Glomerular visceral epithelial cell (primary cell): ENCODE measurements at regions not wholly inside any gene's neighbourhood (a gene's known extent, or its start where the extent isn't known, plus 50 kb on each side); places are given as distances from the start of the nearest gene placed in this dataset.

Source experiments
- DNase-seq: peaks from one replicate; pipeline ENCODE4 v3.0.0-alpha.2; 2016; ENCODE audit errors: extremely low spot score

DNA sequence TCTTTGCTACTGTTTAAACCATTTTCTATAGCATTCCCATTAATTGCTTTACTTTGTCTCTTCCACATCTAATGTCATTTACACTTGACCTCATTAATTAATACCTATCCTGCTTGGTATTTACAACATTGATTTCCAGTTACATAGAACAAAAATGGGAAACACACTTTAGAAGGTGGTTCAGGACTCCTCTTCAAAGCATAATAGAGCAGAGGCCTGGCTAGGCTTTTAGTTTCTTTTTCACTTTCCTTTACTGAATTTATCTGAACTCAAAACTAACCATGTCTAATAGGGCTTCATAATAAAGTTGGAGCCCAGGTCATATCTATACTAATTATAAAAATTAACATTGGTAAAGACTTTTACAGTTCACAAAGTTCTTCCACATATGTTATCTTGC is 648.0 kb upstream of the KIRREL3 start:
- no peak for DNase-seq

DNA sequence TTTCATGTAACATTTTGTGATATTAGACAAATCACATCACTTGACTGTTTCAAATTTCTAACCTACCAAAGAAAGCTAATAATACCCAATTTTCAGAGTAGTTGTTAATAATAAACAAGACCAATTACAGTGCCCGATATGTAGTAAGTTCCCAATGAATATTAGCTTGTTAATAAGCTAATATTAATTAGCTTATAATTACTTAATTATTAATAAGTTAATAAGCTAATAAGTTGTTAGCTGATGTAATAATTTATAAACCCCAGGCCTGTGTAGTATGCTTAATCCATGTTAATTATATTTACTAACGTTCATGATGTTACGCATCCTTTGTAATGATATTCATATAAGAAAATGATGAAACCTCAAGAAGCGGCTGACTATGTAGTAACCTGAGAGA is 643.8 kb upstream of the KIRREL3 start:
- DNase-seq = no peak

DNA sequence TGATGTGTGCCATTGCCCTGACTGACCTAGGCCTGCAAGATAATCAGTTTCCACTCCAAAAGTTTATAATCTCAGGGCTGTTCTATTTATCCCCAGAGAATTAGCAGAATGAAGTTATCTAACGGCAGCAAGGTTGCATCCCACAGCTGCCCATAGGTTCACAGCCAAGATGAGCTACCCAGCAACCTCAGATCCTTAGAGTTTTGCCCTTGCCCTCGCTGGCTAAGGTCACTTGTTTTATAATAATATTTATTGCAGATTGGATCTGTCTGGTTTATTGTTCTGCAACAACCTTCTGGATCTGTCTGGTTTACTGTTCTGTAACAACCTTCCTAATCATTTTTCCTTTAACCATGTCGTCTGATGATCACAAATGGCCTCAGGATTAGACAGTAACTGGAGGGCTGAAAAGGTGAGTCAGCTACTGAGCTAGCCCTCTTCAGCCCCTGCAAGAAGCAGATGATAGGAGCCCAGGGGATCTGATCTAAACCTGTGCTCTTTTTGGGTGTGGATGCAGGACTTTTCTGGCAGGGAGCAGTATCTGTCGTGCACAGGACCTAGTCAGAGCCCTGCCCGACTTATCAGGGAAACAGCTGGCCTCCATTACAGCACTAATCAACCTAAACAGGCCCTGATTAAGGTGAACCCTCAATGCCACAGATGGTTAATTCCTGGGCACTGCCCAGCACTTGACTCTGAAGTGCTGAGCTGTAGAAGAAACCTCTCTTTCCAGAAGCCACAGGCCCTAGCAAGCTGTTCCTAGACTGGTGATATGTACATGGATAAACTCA is 642.9 kb upstream of the KIRREL3 start:
- DNase-seq = no peak

DNA sequence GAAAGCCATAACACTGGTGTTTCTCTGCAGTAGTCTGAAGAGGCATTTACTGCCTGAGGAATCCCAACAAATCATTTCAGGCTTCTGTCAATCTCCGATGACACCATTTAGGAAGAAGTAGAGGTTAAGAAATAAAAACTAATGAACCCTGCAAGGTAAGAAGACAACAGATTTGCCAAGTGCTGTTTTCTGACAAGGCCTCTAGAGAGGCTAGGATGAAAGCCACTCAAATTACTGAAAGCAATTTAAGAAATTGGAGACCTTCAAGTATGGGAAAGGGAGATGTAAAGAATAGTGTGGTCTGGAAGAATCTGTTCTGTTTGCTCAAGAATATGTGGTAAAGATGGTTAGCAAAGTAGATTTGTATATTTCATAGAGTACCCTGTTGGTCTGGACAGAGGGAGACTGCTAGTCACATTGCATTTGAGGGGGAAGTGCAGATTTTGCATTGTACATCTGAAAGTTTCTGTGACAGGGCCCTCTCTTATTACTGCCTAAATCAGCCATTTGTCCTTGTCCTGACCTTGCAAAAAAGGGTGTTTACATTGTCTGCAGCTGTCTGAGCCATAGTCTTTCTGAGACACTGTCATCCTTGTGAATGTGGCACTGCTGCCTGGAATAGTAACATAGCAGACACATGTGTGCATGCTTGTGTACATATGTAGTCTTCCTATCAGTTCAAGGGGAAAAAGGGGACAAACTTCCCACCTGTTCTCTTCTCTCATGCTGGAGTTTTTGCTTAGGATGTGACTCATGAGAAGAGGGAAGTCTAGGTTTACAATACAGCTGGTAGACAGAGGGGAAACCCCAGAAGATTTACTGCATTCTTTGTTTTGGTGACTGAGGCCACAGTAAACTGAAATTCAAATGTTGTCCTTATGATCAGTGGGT is 640.2 kb upstream of the KIRREL3 start:
- no peak for DNase-seq

DNA sequence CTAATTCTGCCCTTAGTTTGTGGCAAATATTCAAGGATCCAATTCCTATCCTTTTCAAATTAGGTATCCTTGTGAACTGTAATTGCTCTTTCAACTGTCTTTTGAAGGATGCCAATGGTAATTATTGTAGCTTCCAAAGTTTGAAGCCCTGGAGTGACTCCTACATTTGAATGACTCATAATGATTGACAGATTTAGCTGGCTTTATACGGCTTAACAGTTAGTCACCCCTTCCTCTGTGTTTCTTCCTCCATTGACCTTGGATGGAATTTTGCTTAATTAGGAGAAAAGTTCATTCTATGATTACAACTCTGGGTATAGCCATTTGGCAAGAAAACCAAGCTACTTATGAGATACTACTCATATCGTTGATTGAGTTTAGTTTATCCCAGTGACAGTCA is 639.3 kb upstream of the KIRREL3 start:
- DNase-seq = no peak

DNA sequence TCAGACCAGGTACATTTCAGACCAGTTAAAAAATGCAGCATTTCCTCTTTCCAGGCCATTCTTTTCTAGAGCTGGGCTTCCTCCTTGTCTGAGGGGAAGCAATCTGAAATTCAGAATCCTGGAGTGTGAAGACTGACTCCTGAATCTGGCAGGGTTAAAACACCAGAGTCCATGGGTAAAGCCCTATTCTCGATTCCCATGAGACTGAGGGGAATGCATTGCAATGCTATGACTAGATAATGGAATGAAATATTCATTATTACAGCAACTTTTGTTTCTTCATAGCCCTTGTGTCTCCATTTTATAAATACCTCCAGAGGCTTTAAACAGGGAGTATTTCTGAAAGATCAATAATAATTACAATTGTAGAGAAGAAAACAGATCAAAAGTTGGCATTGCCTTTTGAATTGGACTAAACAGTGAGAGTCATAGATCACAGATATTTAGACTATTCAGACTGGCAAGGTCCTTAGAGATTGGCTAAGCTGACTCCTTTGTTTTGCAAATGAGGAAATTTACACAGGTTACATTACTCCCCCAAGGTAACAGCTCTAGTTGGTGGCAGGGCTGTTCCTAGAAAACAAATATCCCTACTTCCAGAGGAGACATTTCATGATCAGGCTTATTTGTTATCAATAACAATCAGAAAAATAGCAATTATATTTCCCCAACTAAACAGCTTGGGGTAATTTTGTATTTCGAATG is 632.6 kb upstream of the KIRREL3 start:
- DNase-seq = no peak

DNA sequence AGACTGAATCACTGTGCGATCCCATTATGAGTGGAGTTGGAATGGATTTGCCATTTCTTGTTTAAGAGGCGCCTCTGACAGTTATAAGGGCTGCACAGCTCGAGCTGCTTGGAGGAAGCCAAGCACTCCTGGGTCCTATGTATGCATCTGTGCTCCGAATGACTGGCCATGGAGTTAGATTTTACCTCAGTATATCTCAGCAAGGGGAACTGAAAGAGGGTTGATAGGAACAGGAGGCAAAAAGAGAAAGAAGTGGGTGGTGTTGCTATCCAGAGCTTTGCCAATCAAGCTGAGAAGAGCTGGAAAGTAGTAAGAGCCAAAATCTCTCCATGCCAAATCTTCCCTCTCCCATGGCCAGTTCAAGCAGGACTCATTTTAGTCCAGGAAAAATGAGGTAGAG is 632.0 kb upstream of the KIRREL3 start:
- no peak for DNase-seq

DNA sequence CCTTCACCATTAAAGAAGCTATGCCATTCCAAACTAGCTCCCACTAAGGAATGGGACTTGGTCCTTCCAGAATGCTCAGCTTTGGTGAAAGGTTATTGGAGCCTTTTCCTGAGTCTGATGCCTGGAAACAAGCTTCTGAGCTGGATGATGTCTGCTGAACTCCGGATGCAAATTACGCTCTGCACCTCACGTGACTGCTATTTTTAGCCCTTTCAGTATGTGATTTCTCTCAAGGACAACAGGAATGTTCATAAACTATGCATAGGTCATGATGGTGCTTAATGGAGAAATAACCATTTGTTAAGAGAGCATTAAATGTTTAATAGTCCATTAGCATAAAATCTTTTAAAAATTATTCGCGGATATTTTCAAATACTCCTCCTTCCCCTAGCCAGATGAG is 631.4 kb upstream of the KIRREL3 start:
- no peak for DNase-seq

DNA sequence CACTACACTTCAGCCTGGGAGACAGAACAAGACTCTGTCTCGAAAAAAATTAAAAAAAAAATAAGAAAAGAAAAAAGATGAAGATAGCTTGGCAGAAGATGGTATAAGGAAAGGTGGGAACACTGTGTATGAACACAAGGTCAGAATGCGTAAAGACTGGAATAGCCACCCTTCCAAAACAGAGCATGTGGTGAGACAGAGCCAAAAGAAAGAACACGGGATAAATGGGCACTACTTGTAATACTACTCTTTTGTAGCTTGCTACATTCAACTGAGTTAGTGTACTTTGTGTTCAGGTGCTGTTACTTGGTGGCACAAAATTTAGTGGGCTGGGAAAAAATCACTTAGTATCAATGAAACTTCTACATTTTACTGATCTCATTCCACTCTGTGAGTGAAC is 628.6 kb upstream of the KIRREL3 start:
- no peak for DNase-seq

DNA sequence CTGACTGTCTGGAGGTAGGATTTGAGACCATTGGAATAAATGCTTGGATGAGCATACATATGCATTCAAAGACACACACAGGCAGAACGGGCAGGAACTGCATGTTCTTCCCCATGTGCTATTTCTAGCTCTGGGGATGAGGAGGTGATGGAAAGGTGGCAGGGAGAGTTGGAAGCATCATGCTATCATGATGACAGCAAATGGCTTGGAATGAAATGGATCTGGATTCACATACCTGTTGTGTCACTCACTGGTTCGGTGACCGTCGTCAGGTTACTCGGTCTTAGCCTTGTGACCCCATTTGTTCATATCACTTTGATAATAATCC is 627.9 kb upstream of the KIRREL3 start:
- no peak for DNase-seq

DNA sequence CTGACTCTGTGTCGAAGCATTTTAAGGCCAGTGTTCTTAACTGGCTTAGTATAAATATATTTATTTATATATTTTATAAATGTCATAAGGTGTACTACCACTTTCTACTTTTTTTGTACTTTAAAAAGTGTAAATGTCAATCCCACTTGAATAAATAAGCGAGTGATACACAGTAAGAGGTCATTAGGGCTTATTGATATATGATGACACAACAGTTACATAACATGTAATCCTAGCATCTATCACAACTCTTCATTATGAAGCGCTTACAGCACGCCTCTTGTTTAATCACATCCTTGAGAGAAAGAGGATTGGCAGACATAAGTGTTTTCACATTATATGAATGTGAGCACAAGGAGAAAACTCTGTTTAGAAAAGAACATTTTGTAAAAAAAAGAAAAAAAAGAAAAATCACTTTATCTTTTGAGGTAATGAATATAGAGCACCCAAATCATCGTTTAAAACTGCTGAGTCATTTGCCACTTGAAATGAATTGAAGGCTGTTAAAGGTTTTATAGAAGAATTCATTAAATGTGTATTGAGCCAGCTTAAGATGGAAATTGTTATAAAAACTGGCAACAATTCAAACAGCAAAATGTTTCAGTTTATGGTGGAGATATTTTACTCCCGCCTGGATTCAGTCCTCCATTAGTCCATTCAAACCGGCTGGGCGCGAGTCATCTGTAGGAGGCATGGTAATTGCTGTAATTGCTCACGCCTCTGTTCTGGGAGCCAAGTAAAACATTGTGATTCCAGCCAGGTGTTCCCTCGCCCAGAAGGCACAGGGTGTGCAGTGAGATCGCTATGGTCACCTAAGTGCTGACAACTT is 627.3 kb upstream of the KIRREL3 start:
- no peak for DNase-seq

DNA sequence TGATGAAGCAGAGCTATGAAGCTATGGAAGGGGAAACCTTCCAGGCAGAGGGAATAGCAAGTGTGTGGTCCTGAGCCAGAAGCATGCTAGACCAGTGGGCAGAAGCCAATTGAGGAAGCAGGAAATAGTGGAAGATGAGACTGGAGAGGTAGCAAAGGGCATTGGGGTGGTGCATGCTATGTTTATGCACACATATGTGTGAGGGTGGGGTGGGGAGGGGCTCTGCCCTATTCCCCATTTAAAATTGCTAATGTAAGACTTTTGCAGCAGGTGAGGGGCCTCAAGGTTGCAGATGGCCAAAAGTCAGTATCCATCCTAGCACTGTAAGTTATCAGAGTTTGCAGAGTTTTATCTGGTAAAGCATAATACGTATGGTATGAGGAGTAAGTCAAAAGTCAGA is 626.6 kb upstream of the KIRREL3 start:
- DNase-seq = no peak

DNA sequence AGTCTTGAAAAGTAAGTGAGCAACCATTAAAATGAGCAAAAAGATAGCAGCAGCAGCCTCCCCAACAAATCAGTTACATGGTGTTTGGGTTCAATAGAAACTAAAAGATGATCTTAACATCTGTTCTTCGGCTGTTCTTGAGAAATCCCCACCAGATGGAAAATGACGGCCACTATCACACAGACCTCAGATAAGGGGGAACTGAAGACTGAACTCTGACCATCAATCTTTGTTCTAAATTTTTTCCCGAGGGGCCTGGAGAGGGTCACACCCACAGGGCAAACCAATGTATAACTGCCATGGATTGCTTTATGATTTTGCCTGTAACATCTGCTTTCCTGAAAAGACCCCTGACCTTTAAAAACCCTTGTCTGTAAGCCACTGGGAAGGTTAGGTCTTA is 624.8 kb upstream of the KIRREL3 start:
- DNase-seq = no peak

DNA sequence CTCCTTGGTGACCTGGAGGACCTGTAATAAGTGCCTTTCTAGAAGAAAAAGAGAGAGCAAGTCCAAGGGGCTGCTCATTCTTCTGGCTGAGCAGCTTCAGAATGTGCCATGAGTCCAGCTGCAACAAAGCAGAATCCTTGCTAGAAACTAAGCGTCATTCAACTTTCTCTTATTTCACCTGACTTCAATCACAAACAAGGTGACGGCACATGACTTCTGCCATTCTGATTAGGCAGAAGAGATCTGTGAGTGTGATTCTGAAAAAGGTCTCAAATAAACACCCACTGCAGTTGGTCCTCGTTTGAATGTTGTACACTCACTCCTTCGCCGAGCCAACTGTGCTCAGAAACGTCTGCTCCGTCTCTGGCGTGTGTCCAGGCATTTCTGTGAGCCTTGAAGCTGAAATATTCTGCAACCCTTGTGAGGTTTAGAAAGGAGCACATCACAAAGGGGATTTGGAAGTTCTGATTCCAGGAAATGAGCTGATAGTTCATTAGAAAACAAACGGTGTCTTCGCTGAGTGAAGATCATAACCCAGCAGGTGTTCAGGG is 623.8 kb upstream of the KIRREL3 start:
- no peak for DNase-seq

DNA sequence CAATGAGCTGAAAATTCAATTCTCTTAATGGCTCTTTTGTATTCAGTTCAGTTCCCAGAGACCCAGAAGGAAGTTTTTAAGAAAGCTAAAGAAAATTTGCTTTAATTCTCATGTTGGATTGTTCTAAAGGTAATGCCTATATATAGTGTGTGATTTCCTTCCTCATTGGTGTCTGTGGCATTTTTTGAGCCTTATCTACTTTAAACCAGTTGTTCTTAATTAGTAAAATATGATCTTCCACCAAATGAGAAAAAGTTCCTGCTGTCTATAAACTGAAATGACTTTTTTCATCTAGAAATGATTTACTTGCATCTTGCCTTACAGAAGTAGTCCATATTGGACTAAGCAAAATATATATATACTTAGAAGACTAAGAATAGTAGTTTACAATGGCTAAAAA is 622.1 kb upstream of the KIRREL3 start:
- no peak for DNase-seq

DNA sequence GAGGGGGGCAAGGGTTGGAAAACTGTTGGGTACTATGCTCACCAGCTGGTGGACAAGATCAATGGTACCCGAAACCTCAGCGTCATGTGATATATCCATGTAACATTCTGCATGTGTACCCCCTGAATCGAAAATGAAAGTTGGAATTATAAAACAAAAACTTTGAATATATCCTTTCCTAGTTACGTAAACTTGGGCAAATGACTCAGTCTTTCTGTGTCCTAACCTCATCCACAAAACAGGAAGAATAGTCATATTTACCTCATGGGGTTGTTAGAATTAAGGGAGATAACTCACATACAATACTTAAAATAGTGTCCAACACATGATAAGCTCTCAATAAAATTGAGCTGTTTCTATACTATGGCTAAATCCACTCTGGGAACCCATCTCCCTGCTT is 620.1 kb upstream of the KIRREL3 start:
- no peak for DNase-seq

DNA sequence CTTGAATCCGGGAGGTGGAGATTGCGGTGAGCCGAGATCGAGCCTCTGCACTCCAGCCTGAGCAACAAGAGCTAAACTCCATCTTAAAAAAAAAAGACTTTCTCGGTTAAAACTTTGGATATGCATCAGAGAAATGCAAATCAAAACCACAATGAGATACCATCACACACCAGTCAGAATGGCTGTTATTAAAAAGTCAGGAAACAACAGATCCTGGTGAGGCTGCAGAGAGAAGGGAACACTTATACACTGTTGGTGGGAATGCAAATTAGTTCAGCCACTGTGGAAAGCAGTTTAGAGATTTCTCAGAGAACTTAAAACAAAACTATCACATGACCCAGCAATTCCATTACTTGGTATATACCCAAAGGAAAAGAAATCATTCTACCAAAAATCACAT is 619.4 kb upstream of the KIRREL3 start:
- DNase-seq = no peak

DNA sequence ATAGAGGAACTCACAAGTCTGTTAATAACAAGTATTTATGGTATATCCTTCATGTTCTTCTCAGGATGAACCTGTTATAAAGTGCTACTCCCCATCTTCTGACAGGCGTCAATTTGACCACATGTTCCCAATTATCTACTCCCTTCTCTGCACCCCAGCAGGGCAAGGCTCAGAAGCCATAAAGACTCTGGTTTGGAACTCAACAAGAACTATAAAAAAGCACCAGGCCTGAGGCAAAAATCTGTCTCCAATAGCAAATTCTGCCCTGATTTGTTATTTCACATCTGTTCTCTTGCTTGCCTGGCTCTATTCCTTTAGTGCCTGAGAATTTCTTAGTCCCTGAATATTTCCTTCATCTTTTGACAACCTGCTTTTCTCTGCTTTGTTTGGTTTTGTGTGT is 618.2 kb upstream of the KIRREL3 start:
- DNase-seq = no peak

DNA sequence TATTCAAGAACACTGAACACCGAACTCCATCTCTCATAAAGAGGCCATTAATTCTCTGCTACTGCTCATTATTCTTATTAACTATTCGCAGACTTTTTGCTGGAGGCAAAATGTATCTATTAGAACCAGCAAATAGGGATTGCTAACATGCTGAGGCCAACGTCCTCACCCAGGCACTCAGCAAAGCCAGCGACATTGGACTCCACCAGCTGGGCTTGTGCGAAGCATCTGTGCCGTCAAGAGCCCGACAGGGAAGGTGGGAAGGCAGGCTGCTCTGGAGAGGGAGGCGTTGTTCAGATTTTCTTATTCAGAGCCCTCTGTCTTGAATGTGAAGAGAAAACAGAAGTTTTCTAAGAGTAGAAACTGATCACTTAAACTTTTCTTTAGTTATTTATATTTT is 615.6 kb upstream of the KIRREL3 start:
- DNase-seq = no peak

DNA sequence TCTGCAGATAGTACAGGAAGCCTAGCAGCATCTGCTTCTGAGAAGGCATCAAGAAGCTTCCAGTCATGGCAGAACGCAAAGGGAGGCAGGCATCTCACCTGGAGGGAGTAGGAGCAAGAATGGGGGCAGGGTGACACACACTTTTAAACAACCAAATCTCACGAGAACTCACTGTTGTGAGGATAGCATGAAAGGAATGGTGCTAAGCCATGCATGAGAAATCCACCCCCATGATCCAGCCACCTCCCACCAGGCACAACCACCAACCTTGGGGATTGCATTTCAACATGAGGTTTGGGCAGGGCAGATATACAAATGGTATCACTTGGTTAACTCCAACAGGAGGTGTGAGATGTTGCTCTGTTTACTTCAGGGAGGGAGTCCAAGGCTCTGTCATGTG is 612.0 kb upstream of the KIRREL3 start:
- no peak for DNase-seq

DNA sequence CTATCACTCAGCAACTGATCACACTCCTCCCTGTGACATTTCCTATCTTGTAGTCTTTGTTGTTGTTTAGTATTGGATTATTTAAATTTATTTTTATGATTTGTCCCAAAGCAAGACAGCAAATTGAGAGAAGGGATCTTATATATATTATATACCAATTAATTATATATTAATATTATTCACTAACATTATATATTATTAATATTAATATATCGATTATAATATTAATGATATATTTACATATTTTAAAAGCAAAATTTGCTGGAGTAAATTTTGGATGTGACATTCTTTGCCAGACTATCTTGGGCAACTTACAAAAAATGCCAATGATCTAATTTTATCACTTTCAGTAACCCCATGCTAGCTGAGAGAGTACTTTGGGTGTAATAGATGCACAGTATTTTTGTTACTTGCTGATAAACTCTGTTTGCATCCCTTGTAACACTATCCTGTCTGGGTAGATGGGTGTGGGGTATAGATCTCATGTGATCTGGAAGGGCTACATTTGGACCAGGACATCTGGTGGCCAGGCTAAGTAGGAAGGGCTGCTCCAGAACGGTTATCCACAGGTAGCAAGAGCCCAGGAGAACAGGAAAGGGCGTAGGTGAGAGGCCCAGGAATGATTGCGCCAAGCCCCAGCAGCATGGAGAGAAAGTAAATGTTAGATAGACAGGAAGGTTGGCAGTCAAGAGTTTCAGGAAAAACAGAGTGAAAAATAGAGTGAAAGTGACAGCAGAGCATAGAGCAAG is 608.6 kb upstream of the KIRREL3 start:
- no peak for DNase-seq
